Lower leg skin (tissue), 3 donors: ENCODE measurements at regions not wholly inside any gene's neighbourhood (a gene's known extent, or its start where the extent isn't known, plus 50 kb on each side); places are given as distances from the start of the nearest gene placed in this dataset.

ENCODE experiments used
- CTCF ChIP-seq, 3 donors: fragments of 450-650 bp; IDR thresholded peaks; one replicate each; pipeline ENCODE4 v1.5.1; 2016; ENCODE audit warnings: antibody characterized with exemption in 3 of 3, mild to moderate bottlenecking in 3 of 3, moderate library complexity in 2 of 3
- POLR2A ChIP-seq, 2 donors: fragments of 450-650 bp; IDR thresholded peaks; one replicate each; pipeline ENCODE4 v1.6.1; 2016 to 2017; ENCODE audit warnings: antibody characterized with exemption in 2 of 2, mild to moderate bottlenecking in 1 of 2, moderate library complexity in 1 of 2

GRCh38 chr11:80733361-80733760, 1292.5 kb upstream of the TENM4 start:
- TF ChIP-seq CTCF (IDR thresholded peaks at IDR 0.05) (no peak), POLR2A (IDR thresholded peaks at IDR 0.05) (no peak)
